Spleen (tissue), 11 donors: ENCODE measurements at regions not wholly inside any gene's neighbourhood (a gene's known extent, or its start where the extent isn't known, plus 50 kb on each side); places are given as distances from the start of the nearest gene placed in this dataset.

Source experiments
- DNase-seq: peaks from one replicate; pipeline ENCODE4 v3.0.0-alpha.2; 2020
- H3K27ac ChIP-seq, 8 donors: fragments of 200-600 bp; sonication (generic) in 7 of 8; 1 replicate in 4 of 8; 2 replicates in 4 of 8; pipeline versions ENCODE4 v1.5.0 to v1.8.0; 2016 to 2021; ENCODE audit warnings: inconsistent platforms in 4 of 8, mild to moderate bottlenecking in 4 of 8, moderate library complexity in 1 of 8
- H3K27me3 ChIP-seq, 7 donors: fragments of 200-600 bp; sonication (generic) in 6 of 7; replicated peaks in 1 of 7; 1 replicate in 4 of 7; 2 replicates in 3 of 7; pipeline versions ENCODE4 v1.5.0 to v1.8.0; 2016 to 2021; ENCODE audit warnings: inconsistent platforms in 3 of 7, mild to moderate bottlenecking in 1 of 7
- H3K36me3 ChIP-seq, 6 donors: fragments of 200-600 bp; sonication (generic) in 5 of 6; 1 replicate in 4 of 6; 2 replicates in 2 of 6; pipeline versions ENCODE4 v1.5.0 to v1.8.0; 2016 to 2021; ENCODE audit warnings: inconsistent platforms in 2 of 6
- H3K4me1 ChIP-seq, 6 donors: fragments of 200-600 bp; sonication (generic) in 5 of 6; 1 replicate in 3 of 6; 2 replicates in 3 of 6; pipeline versions ENCODE4 v1.5.0 to v1.8.0; 2016 to 2021; ENCODE audit warnings: inconsistent platforms in 3 of 6
- H3K4me3 ChIP-seq, 8 donors: fragments of 200-600 bp; sonication (generic) in 7 of 8; 1 replicate in 4 of 8; 2 replicates in 4 of 8; pipeline versions ENCODE4 v1.5.0 to v1.8.0; 2016 to 2021; ENCODE audit warnings: inconsistent platforms in 4 of 8, mild to moderate bottlenecking in 4 of 8, moderate library complexity in 2 of 8
- H3K9me3 ChIP-seq, 8 donors: fragments of 200-600 bp; sonication (generic) in 7 of 8; 1 replicate in 4 of 8; 2 replicates in 4 of 8; pipeline versions ENCODE4 v1.5.0 to v1.8.0; 2016 to 2021; ENCODE audit warnings: inconsistent platforms in 4 of 8
- POLR2A ChIP-seq, 3 donors: fragments of 450-650 bp; IDR thresholded peaks; one replicate each; pipeline ENCODE4 v1.5.1; 2017; ENCODE audit warnings: antibody characterized with exemption in 3 of 3, mild to moderate bottlenecking in 1 of 3
- POLR2AphosphoS5 ChIP-seq, 3 donors: sonication (generic); formaldehyde crosslinking; IDR thresholded peaks; one replicate each; pipeline ENCODE4 v1.5.1; 2017; ENCODE audit warnings: antibody characterized with exemption in 3 of 3
- WGBS, 5 donors: extraction: QIAGEN DNeasy Blood & Tissue Kit in 3 of 5; methylation state at CpG; one replicate each; pipeline versions ENCODE4 v1.1.5 to v1.1.7; 2013 to 2018; 5-methylcytosine and 5-hydroxymethylcytosine counted together
- intact Hi-C: fragments of 100-400 bp; cut with DNase I; formaldehyde crosslinking; loops from one replicate; pipeline ENCODE4 v1.15.0; 2023; ENCODE audit warnings: low total_unique reads
- TF ChIP-seq, protein P1 (sequence below), 11 experiments: fragments of 200-600 bp in 7 of 11; fragments of 450-650 bp in 4 of 11; sonication (generic) in 4 of 11; IDR thresholded peaks in 8 of 11; conservative IDR thresholded peaks in 3 of 11; 1 replicate in 7 of 11; 2 replicates in 4 of 11; pipeline versions ENCODE4 v1.4.0 to v1.8.0; 2016 to 2021; ENCODE audit warnings: antibody characterized with exemption in 11 of 11, inconsistent platforms in 4 of 11, mild to moderate bottlenecking in 1 of 11
- donor health status: healthy with polysubstance abuse.
- donor health status: DM: no; HTN: no; CAD: no; lungs with moderate emphysema.
- donor health status: DM: no; HTN: no; CAD: no.
- donor health status: Bipolar disorder and iron deficiency.
- donor health status: healthy.
- donor health status: DM: no; HTN: no; CAD: no.
- donor health status: DM: yes; HTN: yes; CAD: no.

- Histone ChIP-seq H3K4me1 (no peaks in the 10 kb centered on the region), H3K9me3 (peaks cover 0 to 44% (median 4%) of the 10 kb centered on the region in 8 donors), H3K4me3 (no peak overlapping the region), H3K27me3 (no peaks in the 10 kb centered on the region), H3K27ac (no peak overlapping the region), H3K36me3 (no peaks in the 10 kb centered on the region)
- intact Hi-C loops: no loop called here
- no peak for DNase-seq
- TF ChIP-seq, protein P1, sequence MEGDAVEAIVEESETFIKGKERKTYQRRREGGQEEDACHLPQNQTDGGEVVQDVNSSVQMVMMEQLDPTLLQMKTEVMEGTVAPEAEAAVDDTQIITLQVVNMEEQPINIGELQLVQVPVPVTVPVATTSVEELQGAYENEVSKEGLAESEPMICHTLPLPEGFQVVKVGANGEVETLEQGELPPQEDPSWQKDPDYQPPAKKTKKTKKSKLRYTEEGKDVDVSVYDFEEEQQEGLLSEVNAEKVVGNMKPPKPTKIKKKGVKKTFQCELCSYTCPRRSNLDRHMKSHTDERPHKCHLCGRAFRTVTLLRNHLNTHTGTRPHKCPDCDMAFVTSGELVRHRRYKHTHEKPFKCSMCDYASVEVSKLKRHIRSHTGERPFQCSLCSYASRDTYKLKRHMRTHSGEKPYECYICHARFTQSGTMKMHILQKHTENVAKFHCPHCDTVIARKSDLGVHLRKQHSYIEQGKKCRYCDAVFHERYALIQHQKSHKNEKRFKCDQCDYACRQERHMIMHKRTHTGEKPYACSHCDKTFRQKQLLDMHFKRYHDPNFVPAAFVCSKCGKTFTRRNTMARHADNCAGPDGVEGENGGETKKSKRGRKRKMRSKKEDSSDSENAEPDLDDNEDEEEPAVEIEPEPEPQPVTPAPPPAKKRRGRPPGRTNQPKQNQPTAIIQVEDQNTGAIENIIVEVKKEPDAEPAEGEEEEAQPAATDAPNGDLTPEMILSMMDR (IDR thresholded peaks at IDR 0.05 in 8 of 11, conservative IDR thresholded peaks at IDR 0.05 in 3 of 11): no peak
- TF ChIP-seq POLR2A (IDR thresholded peaks at IDR 0.05): no peak
- TF ChIP-seq POLR2AphosphoS5 (IDR thresholded peaks at IDR 0.05): no peak
These were observed 1036.3 kb downstream of the TBL1XR1 start for GRCh38 chr3:176160997-176161396.

DNA sequence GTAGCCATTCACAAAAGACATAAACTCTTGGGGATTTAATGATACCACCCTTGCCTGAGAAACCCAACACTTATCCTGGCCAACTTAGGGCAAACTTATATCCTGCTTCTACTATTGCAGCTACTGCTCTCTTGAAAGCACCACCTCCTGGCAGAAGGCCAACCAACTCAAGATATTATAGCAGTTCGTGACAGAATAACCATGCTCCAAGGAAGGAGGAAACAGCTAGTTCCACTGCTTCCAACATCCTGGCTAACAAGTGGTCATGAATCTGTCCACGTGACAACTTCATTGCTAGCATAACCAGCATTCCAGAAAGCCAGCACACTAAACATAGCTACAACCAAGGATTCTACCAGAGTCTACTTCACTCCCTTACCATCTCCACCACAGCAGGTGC lies 1037.5 kb downstream of the TBL1XR1 start:
- H3K4me3 ChIP-seq: no peak overlapping the region
- no peaks in the 10 kb centered on the region for H3K4me1 ChIP-seq
- WGBS, 5 donors: 34 to 68% (median 55%) methylated on average over 2 of the region's 2 CpGs
- no peak overlapping the region for H3K27ac ChIP-seq
- H3K36me3 ChIP-seq: no peaks in the 10 kb centered on the region
- intact Hi-C loops: no loop called here
- no peaks in the 10 kb centered on the region for H3K27me3 ChIP-seq
- DNase-seq: no peak
- peaks cover 0 to 40% (median 4%) of the 10 kb centered on the region in 8 donors for H3K9me3 ChIP-seq
- TF ChIP-seq POLR2A (IDR thresholded peaks at IDR 0.05) (no peak), POLR2AphosphoS5 (IDR thresholded peaks at IDR 0.05) (no peak)
- TF ChIP-seq, protein P1 (IDR thresholded peaks at IDR 0.05 in 8 of 11, conservative IDR thresholded peaks at IDR 0.05 in 3 of 11): no peak

GRCh38 chr3:176155012-176155411 lies 1042.3 kb downstream of the TBL1XR1 start:
- 83 to 90% (median 87%) methylated on average over 6 of the region's 6 CpGs for WGBS, 5 donors
- no peak overlapping the region for H3K4me3 ChIP-seq
- H3K4me1 ChIP-seq: no peaks in the 10 kb centered on the region
- H3K27me3 ChIP-seq: no peaks in the 10 kb centered on the region
- intact Hi-C loops: no loop called here
- H3K9me3 ChIP-seq: peaks cover 0 to 17% (median 4%) of the 10 kb centered on the region in 8 donors
- no peak for DNase-seq
- no peaks in the 10 kb centered on the region for H3K36me3 ChIP-seq
- H3K27ac ChIP-seq: no peak overlapping the region
- TF ChIP-seq POLR2A (IDR thresholded peaks at IDR 0.05) (no peak), POLR2AphosphoS5 (IDR thresholded peaks at IDR 0.05) (no peak)
- TF ChIP-seq, protein P1 (IDR thresholded peaks at IDR 0.05 in 8 of 11, conservative IDR thresholded peaks at IDR 0.05 in 3 of 11): no peak

- Histone ChIP-seq H3K36me3 (no peaks in the 10 kb centered on the region), H3K4me3 (no peak overlapping the region), H3K9me3 (peaks cover 0 to 9% (median 0%) of the 10 kb centered on the region in 8 donors), H3K4me1 (no peaks in the 10 kb centered on the region), H3K27ac (no peak overlapping the region), H3K27me3 (no peaks in the 10 kb centered on the region)
- intact Hi-C loops: no loop called here
- DNase-seq: no peak
- TF ChIP-seq, protein P1 (IDR thresholded peaks at IDR 0.05 in 8 of 11, conservative IDR thresholded peaks at IDR 0.05 in 3 of 11): no peak
- TF ChIP-seq POLR2A (IDR thresholded peaks at IDR 0.05): no peak
- TF ChIP-seq POLR2AphosphoS5 (IDR thresholded peaks at IDR 0.05): no peak
These were observed 1047.7 kb downstream of the TBL1XR1 start for GRCh38 chr3:176149567-176149966.
